ENCODE measurements at regions not wholly inside any gene's neighbourhood (a gene's known extent, or its start where the extent isn't known, plus 50 kb on each side); places are given as distances from the start of the nearest gene placed in this dataset.

- H3K4me3 Mint-ChIP-seq, result no peak overlapping the region
- peaks cover 0 to 9% (median 4%) of the 10 kb centered on the region in 3 donors for H3K27me3 Mint-ChIP-seq (ENCODE audit: low read depth in 3 of 3)
- H3K79me2 ChIP-seq (ENCODE audit: insufficient read depth, low read length), result no peaks in the 10 kb centered on the region
- no peak overlapping the region for H3K27ac Mint-ChIP-seq
- H3K27ac ChIP-seq (ENCODE audit: low read depth in 1 of 2, low read length in 2 of 2), result no peak overlapping the region
- WGBS (ENCODE audit: insufficient coverage), result 39% methylated on average over 5 of the region's 12 CpGs
- H3K36me3 Mint-ChIP-seq, result no peaks in the 10 kb centered on the region
- H3K4me1 Mint-ChIP-seq, result no peaks in the 10 kb centered on the region
- intact Hi-C loops (cut with micrococcal nuclease), result no loop called here
- no peak overlapping the region for H3K4me2 ChIP-seq (replicated peaks; ENCODE audit: extremely low read depth, low read length, poor library complexity, severe bottlenecking)
- DNase-seq, result no peak
- H3K9me3 Mint-ChIP-seq, result peaks cover 0 to 16% (median 2%) of the 10 kb centered on the region in 7 donors
- H2AFZ ChIP-seq (ENCODE audit: insufficient read depth, low read depth, low read length, poor library complexity, severe bottlenecking), result no peak overlapping the region
- no peak overlapping the region for H3K9ac ChIP-seq (ENCODE audit: insufficient read depth, low read length, poor library complexity, severe bottlenecking)
- no peaks in the 10 kb centered on the region for H4K20me1 ChIP-seq (ENCODE audit: insufficient read depth, low read length)
- no peak overlapping the region for H3K4me3 ChIP-seq (replicated peaks in 1 of 3; ENCODE audit: low read depth in 2 of 3, low read length in 3 of 3)
- peaks cover 0 to 10% of the 10 kb centered on the region in 2 donors for H3K27me3 ChIP-seq (ENCODE audit: control insufficient read depth in 2 of 2, insufficient read depth in 2 of 2, low read length in 2 of 2)
- no peaks in the 10 kb centered on the region for H3K36me3 ChIP-seq (replicated peaks in 1 of 2; ENCODE audit: control insufficient read depth in 1 of 2, insufficient read depth in 2 of 2, low read length in 2 of 2)
- no peak for TF ChIP-seq CTCF (IDR thresholded peaks at IDR 0.05)
- peaks cover 0 to 5% of the 10 kb centered on the region in 2 donors for H3K9me3 ChIP-seq (replicated peaks in 1 of 2; ENCODE audit: control insufficient read depth in 1 of 2, insufficient read depth in 1 of 2, low read length in 2 of 2)
- no peaks in the 10 kb centered on the region for H3K4me1 ChIP-seq (ENCODE audit: control insufficient read depth in 1 of 2, insufficient read depth in 2 of 2, low read length in 2 of 2)
These were observed 181.0 kb upstream of the TBX3 start for GRCh38 chr12:114864837-114865551.

GRCh38 chr12:114863911-114864310 is 179.9 kb upstream of the TBX3 start:
- H2AFZ ChIP-seq (ENCODE audit: insufficient read depth, low read depth, low read length, poor library complexity, severe bottlenecking), result no peak overlapping the region
- no peaks in the 10 kb centered on the region for H3K79me2 ChIP-seq (ENCODE audit: insufficient read depth, low read length)
- no peak for TF ChIP-seq CTCF (IDR thresholded peaks at IDR 0.05)
- no peak overlapping the region for H3K4me3 ChIP-seq (replicated peaks in 1 of 3; ENCODE audit: low read depth in 2 of 3, low read length in 3 of 3)
- no peaks in the 10 kb centered on the region for H3K4me1 Mint-ChIP-seq
- H3K27ac Mint-ChIP-seq, result no peak overlapping the region
- DNase-seq, result no peak
- peaks cover 0 to 5% of the 10 kb centered on the region in 2 donors for H3K9me3 ChIP-seq (replicated peaks in 1 of 2; ENCODE audit: control insufficient read depth in 1 of 2, insufficient read depth in 1 of 2, low read length in 2 of 2)
- H3K4me2 ChIP-seq (replicated peaks; ENCODE audit: extremely low read depth, low read length, poor library complexity, severe bottlenecking), result no peak overlapping the region
- H3K4me1 ChIP-seq (ENCODE audit: control insufficient read depth in 1 of 2, insufficient read depth in 2 of 2, low read length in 2 of 2), result no peaks in the 10 kb centered on the region
- peaks cover 0 to 9% (median 4%) of the 10 kb centered on the region in 3 donors for H3K27me3 Mint-ChIP-seq (ENCODE audit: low read depth in 3 of 3)
- H4K20me1 ChIP-seq (ENCODE audit: insufficient read depth, low read length), result no peaks in the 10 kb centered on the region
- 72% methylated on average over 7 of the region's 12 CpGs for WGBS (ENCODE audit: insufficient coverage)
- no peak overlapping the region for H3K4me3 Mint-ChIP-seq
- no peaks in the 10 kb centered on the region for H3K36me3 ChIP-seq (replicated peaks in 1 of 2; ENCODE audit: control insufficient read depth in 1 of 2, insufficient read depth in 2 of 2, low read length in 2 of 2)
- peaks cover 0 to 16% (median 2%) of the 10 kb centered on the region in 7 donors for H3K9me3 Mint-ChIP-seq
- H3K27me3 ChIP-seq (ENCODE audit: control insufficient read depth in 2 of 2, insufficient read depth in 2 of 2, low read length in 2 of 2), result peaks cover 0 to 10% of the 10 kb centered on the region in 2 donors
- no peaks in the 10 kb centered on the region for H3K36me3 Mint-ChIP-seq
- no peak overlapping the region for H3K27ac ChIP-seq (ENCODE audit: low read depth in 1 of 2, low read length in 2 of 2)
- no peak overlapping the region for H3K9ac ChIP-seq (ENCODE audit: insufficient read depth, low read length, poor library complexity, severe bottlenecking)
- intact Hi-C loops (cut with micrococcal nuclease), result no loop called here
